ENCODE measurements at regions not wholly inside any gene's neighbourhood (a gene's known extent, or its start where the extent isn't known, plus 50 kb on each side); places are given as distances from the start of the nearest gene placed in this dataset.
"Not testable (repeated sequence)": the region's sequence is repeated elsewhere in the genome, so short reads cannot be mapped to it uniquely, and the experiment has no call there.

DNA sequence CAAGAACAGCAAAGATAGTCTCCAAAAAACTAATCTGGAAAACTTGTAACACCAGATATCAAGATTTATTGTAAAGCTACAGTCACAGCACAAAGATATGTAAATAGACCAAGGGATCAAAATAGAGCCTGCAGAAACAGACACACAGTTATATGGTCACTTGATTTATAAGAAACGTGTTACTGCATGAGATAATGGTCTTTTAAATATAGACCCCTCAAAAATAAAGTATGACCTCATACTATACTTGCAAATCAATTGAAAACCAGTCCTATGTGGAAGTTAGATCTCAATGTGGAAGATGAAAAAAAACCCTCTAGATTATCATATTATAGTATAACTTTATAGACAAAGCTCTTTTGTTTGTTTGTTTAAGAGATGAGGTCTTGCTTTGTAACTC, 247.3 kb upstream of the CNR1 start:
- no peak for DNase-seq (ENCODE audit: extremely low spot score, unreplicated experiment)
- Mint-ChIP-seq H3K4me3 (ENCODE audit: unreplicated experiment) (no peak overlapping the region), H3K9me3 (ENCODE audit: unreplicated experiment) (peaks cover 12% of the 10 kb centered on the region), H3K27me3 (ENCODE audit: unreplicated experiment) (no peaks in the 10 kb centered on the region), H3K27ac (ENCODE audit: unreplicated experiment) (no peak overlapping the region), H3K4me1 (ENCODE audit: unreplicated experiment) (no peaks in the 10 kb centered on the region), H3K36me3 (ENCODE audit: unreplicated experiment) (no peaks in the 10 kb centered on the region)
- no peak for TF ChIP-seq CTCF (IDR thresholded peaks at IDR 0.05)

DNA sequence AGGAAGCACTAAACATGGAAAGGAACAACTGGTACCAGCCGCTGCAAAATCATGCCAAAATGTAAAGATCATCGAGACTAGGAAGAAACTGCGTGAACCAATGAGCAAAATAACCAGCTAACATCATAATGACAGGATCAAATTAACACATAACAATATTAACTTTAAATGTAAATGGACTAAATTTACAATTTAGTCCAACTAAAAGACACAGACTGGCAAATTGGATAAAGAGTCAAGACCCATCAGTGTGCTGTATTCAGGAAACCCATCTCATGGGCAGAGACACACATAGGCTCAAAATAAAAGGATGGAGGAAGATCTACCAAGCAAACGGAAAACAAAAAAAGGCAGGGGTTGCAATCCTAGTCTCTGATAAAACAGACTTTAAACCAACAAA, 242.2 kb upstream of the CNR1 start:
- not testable (repeated sequence) for H3K4me1 Mint-ChIP-seq (ENCODE audit: unreplicated experiment); H3K9me3 Mint-ChIP-seq (ENCODE audit: unreplicated experiment); H3K36me3 Mint-ChIP-seq (ENCODE audit: unreplicated experiment); H3K27me3 Mint-ChIP-seq (ENCODE audit: unreplicated experiment); H3K4me3 Mint-ChIP-seq (ENCODE audit: unreplicated experiment); DNase-seq (ENCODE audit: extremely low spot score, unreplicated experiment); H3K27ac Mint-ChIP-seq (ENCODE audit: unreplicated experiment)

DNA sequence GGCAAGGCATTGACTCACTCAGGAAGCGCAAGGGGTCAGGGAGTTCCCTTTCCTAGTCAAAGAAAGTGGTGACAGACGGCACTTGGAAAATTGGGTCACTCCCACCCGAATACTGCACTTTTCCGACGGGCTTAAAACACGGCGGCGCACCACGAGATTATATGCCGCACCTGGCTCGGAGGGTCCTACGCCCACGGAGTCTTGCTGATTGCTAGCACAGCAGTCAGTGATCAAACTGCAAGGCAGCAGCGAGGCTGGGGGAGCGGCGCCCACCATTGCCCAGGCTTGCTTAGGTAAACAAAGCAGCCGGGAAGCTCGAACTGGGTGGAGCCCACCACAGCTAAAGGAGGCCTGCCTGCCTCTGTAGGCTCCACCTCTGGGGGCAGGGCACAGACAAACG, 240.5 kb upstream of the CNR1 start:
- H3K4me3 Mint-ChIP-seq (ENCODE audit: unreplicated experiment); DNase-seq (ENCODE audit: extremely low spot score, unreplicated experiment); H3K4me1 Mint-ChIP-seq (ENCODE audit: unreplicated experiment); H3K27me3 Mint-ChIP-seq (ENCODE audit: unreplicated experiment); H3K36me3 Mint-ChIP-seq (ENCODE audit: unreplicated experiment); H3K9me3 Mint-ChIP-seq (ENCODE audit: unreplicated experiment); H3K27ac Mint-ChIP-seq (ENCODE audit: unreplicated experiment): not testable (repeated sequence)

GRCh38 chr6:88403486-88403885, 237.3 kb upstream of the CNR1 start:
- Mint-ChIP-seq H3K9me3 (ENCODE audit: unreplicated experiment) (no peaks in the 10 kb centered on the region), H3K27ac (ENCODE audit: unreplicated experiment) (no peak overlapping the region), H3K4me1 (ENCODE audit: unreplicated experiment) (no peaks in the 10 kb centered on the region), H3K36me3 (ENCODE audit: unreplicated experiment) (no peaks in the 10 kb centered on the region), H3K27me3 (ENCODE audit: unreplicated experiment) (no peaks in the 10 kb centered on the region), H3K4me3 (ENCODE audit: unreplicated experiment) (no peak overlapping the region)
- no peak for DNase-seq (ENCODE audit: extremely low spot score, unreplicated experiment)
- no peak for TF ChIP-seq CTCF (IDR thresholded peaks at IDR 0.05)

GRCh38 chr6:88402909-88403308, 236.8 kb upstream of the CNR1 start:
- Mint-ChIP-seq H3K9me3 (ENCODE audit: unreplicated experiment) (no peaks in the 10 kb centered on the region), H3K4me1 (ENCODE audit: unreplicated experiment) (no peaks in the 10 kb centered on the region), H3K27ac (ENCODE audit: unreplicated experiment) (no peak overlapping the region), H3K36me3 (ENCODE audit: unreplicated experiment) (no peaks in the 10 kb centered on the region), H3K27me3 (ENCODE audit: unreplicated experiment) (no peaks in the 10 kb centered on the region), H3K4me3 (ENCODE audit: unreplicated experiment) (no peak overlapping the region)
- TF ChIP-seq CTCF (IDR thresholded peaks at IDR 0.05), result no peak
- no peak for DNase-seq (ENCODE audit: extremely low spot score, unreplicated experiment)

DNA sequence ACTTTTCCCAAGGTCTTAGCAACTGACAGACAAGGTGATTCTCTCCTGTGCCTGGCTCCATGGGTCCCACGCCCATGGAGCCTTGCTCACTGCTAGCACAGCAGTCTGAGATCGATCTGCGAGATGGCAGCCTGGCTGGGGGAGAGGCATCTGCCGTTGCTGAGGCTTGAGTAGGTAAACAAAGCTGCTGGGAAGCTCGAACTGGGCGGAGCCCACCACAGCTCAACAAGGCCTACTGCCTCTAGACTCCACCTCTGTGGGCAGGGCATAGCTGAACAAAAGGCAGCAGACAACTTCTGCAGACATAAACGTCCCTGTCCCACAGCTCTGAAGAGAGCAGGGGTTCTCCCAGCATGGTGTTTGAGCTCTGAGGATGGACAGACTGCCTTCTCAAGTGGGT, 224.9 kb upstream of the CNR1 start:
- not testable (repeated sequence) for H3K36me3 Mint-ChIP-seq (ENCODE audit: unreplicated experiment); H3K27ac Mint-ChIP-seq (ENCODE audit: unreplicated experiment); H3K27me3 Mint-ChIP-seq (ENCODE audit: unreplicated experiment); DNase-seq (ENCODE audit: extremely low spot score, unreplicated experiment); H3K4me1 Mint-ChIP-seq (ENCODE audit: unreplicated experiment); H3K4me3 Mint-ChIP-seq (ENCODE audit: unreplicated experiment)
- peaks cover 14% of the 10 kb centered on the region for H3K9me3 Mint-ChIP-seq (ENCODE audit: unreplicated experiment)

DNA sequence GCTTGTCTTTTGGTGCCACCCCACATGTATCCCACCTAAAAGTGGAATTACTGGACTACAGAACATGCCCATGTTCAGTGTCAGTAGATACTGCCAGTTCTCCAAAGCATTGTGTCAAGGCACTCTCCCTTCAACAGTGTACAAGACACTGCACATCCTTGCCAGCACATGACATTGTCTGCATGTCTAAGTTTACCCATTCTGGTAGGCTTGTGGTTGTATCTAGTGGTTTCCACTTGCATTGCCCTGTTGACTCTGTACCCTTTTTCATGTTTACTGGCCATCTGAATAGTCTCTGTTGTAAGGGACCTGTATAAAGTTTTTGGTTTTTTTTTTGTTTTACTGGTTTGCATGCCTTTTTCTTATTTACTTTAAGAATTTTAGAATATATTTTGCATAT, 222.4 kb upstream of the CNR1 start:
- no peaks in the 10 kb centered on the region for H3K4me1 Mint-ChIP-seq (ENCODE audit: unreplicated experiment)

More for the DNA sequence above, 222.4 kb upstream of the CNR1 start:
- Mint-ChIP-seq H3K4me3 (ENCODE audit: unreplicated experiment) (no peak overlapping the region), H3K27ac (ENCODE audit: unreplicated experiment) (no peak overlapping the region), H3K36me3 (ENCODE audit: unreplicated experiment) (no peaks in the 10 kb centered on the region), H3K9me3 (ENCODE audit: unreplicated experiment) (peaks cover 10% of the 10 kb centered on the region), H3K27me3 (ENCODE audit: unreplicated experiment) (no peaks in the 10 kb centered on the region)
- TF ChIP-seq CTCF (IDR thresholded peaks at IDR 0.05), result no peak
- no peak for DNase-seq (ENCODE audit: extremely low spot score, unreplicated experiment)
